Neural progenitor cell (in vitro differentiated cells): ENCODE measurements at regions not wholly inside any gene's neighbourhood (a gene's known extent, or its start where the extent isn't known, plus 50 kb on each side); places are given as distances from the start of the nearest gene placed in this dataset.

ENCODE experiments used
- EZH2 ChIP-seq: fragments of 200-600 bp; sonication (generic); IDR thresholded peaks from 2 replicates; pipeline ENCODE4 v1.6.1; 2017; ENCODE audit warnings: antibody characterized with exemption, mild to moderate bottlenecking, moderate library complexity
- EZH2phosphoT487 ChIP-seq: fragments of 200-600 bp; sonication (generic); IDR thresholded peaks from 2 replicates; pipeline ENCODE4 v1.6.1; 2017; ENCODE audit warnings: antibody characterized with exemption
- TF ChIP-seq, protein P1 (sequence below): fragments of 200-600 bp; sonication (generic); IDR thresholded peaks from 2 replicates; pipeline ENCODE4 v1.5.1; 2017; ENCODE audit warnings: antibody characterized with exemption, mild to moderate bottlenecking

DNA sequence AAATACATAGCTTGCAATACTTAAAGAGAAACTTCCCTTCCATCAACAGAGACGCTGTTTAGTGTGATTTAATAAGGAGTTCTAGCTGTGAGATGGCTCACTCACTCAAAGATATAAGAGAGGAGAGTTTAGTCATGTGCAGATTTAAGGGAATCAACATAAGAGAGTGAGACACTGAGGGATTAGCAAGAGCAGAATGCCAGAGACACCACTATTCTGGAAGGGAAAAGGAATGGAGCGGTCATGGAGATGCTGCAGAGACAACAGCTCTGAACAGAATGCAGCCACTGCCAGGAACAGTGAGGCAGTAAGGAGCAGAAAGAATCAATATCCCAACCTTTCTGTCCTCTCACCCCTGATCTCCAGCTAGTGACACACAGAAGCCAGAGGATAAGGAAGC, 248.8 kb downstream of the MBNL1 start:
- TF ChIP-seq, protein P1, sequence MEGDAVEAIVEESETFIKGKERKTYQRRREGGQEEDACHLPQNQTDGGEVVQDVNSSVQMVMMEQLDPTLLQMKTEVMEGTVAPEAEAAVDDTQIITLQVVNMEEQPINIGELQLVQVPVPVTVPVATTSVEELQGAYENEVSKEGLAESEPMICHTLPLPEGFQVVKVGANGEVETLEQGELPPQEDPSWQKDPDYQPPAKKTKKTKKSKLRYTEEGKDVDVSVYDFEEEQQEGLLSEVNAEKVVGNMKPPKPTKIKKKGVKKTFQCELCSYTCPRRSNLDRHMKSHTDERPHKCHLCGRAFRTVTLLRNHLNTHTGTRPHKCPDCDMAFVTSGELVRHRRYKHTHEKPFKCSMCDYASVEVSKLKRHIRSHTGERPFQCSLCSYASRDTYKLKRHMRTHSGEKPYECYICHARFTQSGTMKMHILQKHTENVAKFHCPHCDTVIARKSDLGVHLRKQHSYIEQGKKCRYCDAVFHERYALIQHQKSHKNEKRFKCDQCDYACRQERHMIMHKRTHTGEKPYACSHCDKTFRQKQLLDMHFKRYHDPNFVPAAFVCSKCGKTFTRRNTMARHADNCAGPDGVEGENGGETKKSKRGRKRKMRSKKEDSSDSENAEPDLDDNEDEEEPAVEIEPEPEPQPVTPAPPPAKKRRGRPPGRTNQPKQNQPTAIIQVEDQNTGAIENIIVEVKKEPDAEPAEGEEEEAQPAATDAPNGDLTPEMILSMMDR, result no peak
- TF ChIP-seq EZH2, result no peak
- TF ChIP-seq EZH2phosphoT487, result no peak
